Activated B cell treated with CpG ODN at 0.5 μM for 24 hours (primary cell): ENCODE measurements at regions not wholly inside any gene's neighbourhood (a gene's known extent, or its start where the extent isn't known, plus 50 kb on each side); places are given as distances from the start of the nearest gene placed in this dataset.

ENCODE experiments used
- ATAC-seq: fragments of 200-7000 bp; cut with Tn5 transposase; one replicate; pipeline ENCODE4 v1.10.0; 2021; ENCODE audit warnings: low read depth, mild to moderate bottlenecking, moderate library complexity
- CTCF ChIA-PET: fragments of 350-600 bp; sonication (Branson Sonifier 250); formaldehyde crosslinking; loops from one replicate; lab custom pipeline; 2021; ENCODE audit warnings: antibody characterized with exemption; lab: Charles Lee
- POLR2A ChIA-PET: fragments of 350-600 bp; sonication (Branson Sonifier 250); formaldehyde crosslinking; loops from one replicate; lab custom pipeline; 2021; ENCODE audit warnings: antibody characterized with exemption; lab: Charles Lee
- DNase-seq: peaks from one replicate; pipeline ENCODE4 v3.0.0; 2022
- H3K27ac Mint-ChIP-seq: one replicate; pipeline ENCODE4 v1.8.0; 2020; ENCODE audit warnings: mixed read lengths
- H3K27me3 Mint-ChIP-seq: one replicate; pipeline ENCODE4 v1.8.0; 2021; ENCODE audit warnings: mixed read lengths
- H3K36me3 Mint-ChIP-seq: one replicate; pipeline ENCODE4 v1.8.0; 2021; ENCODE audit warnings: low read depth, mixed read lengths
- H3K4me1 Mint-ChIP-seq: one replicate; pipeline ENCODE4 v1.8.0; 2021; ENCODE audit warnings: mixed read lengths
- H3K4me3 Mint-ChIP-seq: one replicate; pipeline ENCODE4 v1.8.0; 2020; ENCODE audit warnings: mild to moderate bottlenecking, mixed read lengths
- H3K9me3 Mint-ChIP-seq: one replicate; pipeline ENCODE4 v1.8.0; 2020; ENCODE audit warnings: mixed read lengths
- intact Hi-C: fragments of 100-400 bp; cut with micrococcal nuclease; formaldehyde crosslinking; loops from one replicate; pipeline ENCODE4 v1.15.1; 2024
- TF ChIP-seq, protein P1 (sequence below): fragments of 200-600 bp; IDR thresholded peaks from one replicate; pipeline ENCODE4 v1.8.0; 2022; ENCODE audit warnings: antibody characterized with exemption, mild to moderate bottlenecking

GRCh38 chr2:137775529-137775928 is 188.7 kb upstream of the HNMT start:
- Mint-ChIP-seq H3K9me3 (no peaks in the 10 kb centered on the region), H3K4me1 (no peaks in the 10 kb centered on the region), H3K36me3 (no peaks in the 10 kb centered on the region), H3K27me3 (no peaks in the 10 kb centered on the region), H3K27ac (no peak overlapping the region), H3K4me3 (no peak overlapping the region)
- DNase-seq: no peak
- TF ChIP-seq, protein P1, sequence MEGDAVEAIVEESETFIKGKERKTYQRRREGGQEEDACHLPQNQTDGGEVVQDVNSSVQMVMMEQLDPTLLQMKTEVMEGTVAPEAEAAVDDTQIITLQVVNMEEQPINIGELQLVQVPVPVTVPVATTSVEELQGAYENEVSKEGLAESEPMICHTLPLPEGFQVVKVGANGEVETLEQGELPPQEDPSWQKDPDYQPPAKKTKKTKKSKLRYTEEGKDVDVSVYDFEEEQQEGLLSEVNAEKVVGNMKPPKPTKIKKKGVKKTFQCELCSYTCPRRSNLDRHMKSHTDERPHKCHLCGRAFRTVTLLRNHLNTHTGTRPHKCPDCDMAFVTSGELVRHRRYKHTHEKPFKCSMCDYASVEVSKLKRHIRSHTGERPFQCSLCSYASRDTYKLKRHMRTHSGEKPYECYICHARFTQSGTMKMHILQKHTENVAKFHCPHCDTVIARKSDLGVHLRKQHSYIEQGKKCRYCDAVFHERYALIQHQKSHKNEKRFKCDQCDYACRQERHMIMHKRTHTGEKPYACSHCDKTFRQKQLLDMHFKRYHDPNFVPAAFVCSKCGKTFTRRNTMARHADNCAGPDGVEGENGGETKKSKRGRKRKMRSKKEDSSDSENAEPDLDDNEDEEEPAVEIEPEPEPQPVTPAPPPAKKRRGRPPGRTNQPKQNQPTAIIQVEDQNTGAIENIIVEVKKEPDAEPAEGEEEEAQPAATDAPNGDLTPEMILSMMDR: no peak
- ChIA-PET CTCF (no interaction called here), POLR2A (no interaction called here)
- ATAC-seq: no peak
- intact Hi-C loops: no loop called here

DNA sequence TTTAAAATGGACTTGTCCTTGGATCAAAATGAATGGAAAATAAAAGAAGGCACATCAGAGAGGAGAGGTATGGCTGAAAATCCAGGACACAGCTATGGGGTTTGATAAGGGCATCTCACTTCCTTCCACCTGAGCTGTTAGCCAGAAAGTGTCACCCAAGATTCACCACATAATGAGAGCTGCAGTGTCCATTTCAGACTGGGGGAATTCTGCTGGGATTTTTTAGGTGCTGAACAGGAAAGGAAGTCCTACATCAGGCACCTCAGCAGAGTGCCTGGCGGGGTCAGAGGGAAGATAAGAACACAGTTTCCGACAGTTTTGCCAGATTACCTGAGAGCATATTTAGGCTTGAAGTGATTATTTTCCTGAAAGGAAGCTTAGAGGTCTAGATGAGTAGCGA is 187.6 kb upstream of the HNMT start:
- ATAC-seq (no peak), DNase-seq (no peak)
- Mint-ChIP-seq H3K27me3 (no peaks in the 10 kb centered on the region), H3K4me1 (no peaks in the 10 kb centered on the region), H3K36me3 (no peaks in the 10 kb centered on the region), H3K9me3 (no peaks in the 10 kb centered on the region), H3K27ac (no peak overlapping the region), H3K4me3 (no peak overlapping the region)
- POLR2A ChIA-PET: no interaction called here
- TF ChIP-seq, protein P1: no peak
- intact Hi-C loops: no loop called here
- CTCF ChIA-PET: no interaction called here

DNA sequence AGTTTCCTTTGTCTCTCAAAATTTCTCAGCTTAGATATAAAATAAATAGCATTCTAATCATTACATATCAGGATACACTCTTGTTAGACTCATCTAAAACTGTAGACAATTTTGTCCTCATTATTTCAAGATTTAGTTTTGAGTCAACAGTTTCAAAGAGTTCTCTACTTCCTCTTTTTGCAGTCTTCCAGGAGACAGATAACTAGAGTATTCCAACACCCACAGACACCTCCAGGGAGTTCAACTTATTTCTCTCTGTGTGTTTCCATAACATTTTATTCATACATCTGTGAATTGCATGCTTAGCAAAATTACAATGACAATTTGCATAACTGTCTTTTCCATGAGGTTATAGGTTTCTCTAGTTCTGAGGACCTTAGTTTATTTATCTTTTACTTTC is 166.6 kb upstream of the HNMT start:
- TF ChIP-seq, protein P1: no peak
- Mint-ChIP-seq H3K36me3 (no peaks in the 10 kb centered on the region), H3K4me3 (no peak overlapping the region), H3K27ac (no peak overlapping the region), H3K9me3 (peaks cover 6% of the 10 kb centered on the region), H3K4me1 (no peaks in the 10 kb centered on the region), H3K27me3 (no peaks in the 10 kb centered on the region)
- ChIA-PET POLR2A (no interaction called here), CTCF (no interaction called here)
- ATAC-seq (no peak), DNase-seq (no peak)
- intact Hi-C loops: no loop called here

DNA sequence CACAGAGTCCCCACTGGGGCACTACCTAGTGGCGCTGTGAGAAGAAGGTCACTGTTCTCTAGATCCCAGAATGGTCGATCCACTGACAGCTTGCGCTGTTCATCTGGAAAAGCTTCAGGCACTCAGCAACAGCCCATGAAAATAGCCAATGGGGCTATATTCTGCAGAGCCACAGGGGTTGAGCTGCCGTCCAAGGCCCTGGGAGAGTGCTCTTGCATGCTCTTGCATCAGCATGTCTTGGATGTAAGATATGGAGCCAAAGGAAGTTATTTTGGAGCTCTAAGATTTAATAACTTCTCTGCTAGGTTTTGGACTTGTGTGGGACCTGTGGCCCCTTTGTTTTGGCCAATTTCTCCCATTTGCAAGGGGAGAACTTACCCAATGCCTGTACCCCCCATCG is 164.7 kb upstream of the HNMT start:
- Mint-ChIP-seq H3K27me3 (no peaks in the 10 kb centered on the region), H3K9me3 (peaks cover 8% of the 10 kb centered on the region), H3K4me1 (no peaks in the 10 kb centered on the region), H3K4me3 (no peak overlapping the region), H3K36me3 (no peaks in the 10 kb centered on the region), H3K27ac (no peak overlapping the region)
- ATAC-seq (no peak), DNase-seq (no peak)
- ChIA-PET CTCF (no interaction called here), POLR2A (no interaction called here)
- TF ChIP-seq, protein P1: no peak
- intact Hi-C loops: no loop called here

DNA sequence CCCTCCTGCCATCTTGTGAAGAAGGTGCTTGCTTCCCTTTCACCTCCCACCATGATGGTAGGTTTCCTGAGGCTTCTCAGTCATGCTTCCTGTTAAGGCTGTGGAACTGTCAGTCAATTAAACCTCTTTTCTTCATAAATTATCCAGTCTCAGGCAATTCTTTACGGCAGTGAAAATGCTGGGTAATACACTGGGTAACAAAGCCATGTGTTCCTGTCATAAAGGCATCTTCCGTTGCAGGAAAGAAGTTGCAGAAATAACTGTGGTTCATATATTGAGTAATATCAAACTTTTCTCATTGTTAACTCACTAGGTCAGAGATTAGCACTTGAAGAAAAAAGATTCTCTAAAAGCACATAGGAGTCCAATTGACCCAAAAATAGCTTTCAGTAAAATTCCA is 163.9 kb upstream of the HNMT start:
- Mint-ChIP-seq H3K36me3 (no peaks in the 10 kb centered on the region), H3K27ac (no peak overlapping the region), H3K4me3 (no peak overlapping the region), H3K4me1 (no peaks in the 10 kb centered on the region), H3K27me3 (no peaks in the 10 kb centered on the region), H3K9me3 (peaks cover 8% of the 10 kb centered on the region)
- intact Hi-C loops: no loop called here
- ChIA-PET CTCF (no interaction called here), POLR2A (no interaction called here)
- DNase-seq: no peak
- ATAC-seq: no peak
- TF ChIP-seq, protein P1: no peak
